H1 (cell line): ENCODE measurements at regions not wholly inside any gene's neighbourhood (a gene's known extent, or its start where the extent isn't known, plus 50 kb on each side); places are given as distances from the start of the nearest gene placed in this dataset.

Source experiments
- NANOG ChIP-seq: IDR thresholded peaks from 2 replicates; pipeline ENCODE4 v1.6.1; 2011; ENCODE audit warnings: low read length, low read depth, mild to moderate bottlenecking, inconsistent platforms; ENCODE audit not compliant: insufficient read depth, poor library complexity, severe bottlenecking
- POLR2A ChIP-seq, 2 experiments: IDR thresholded peaks; 1 replicate in 1 of 2; 2 replicates in 1 of 2; pipeline ENCODE4 v1.6.1; 2011; ENCODE audit warnings: low read depth in 2 of 2, low read length in 2 of 2, mild to moderate bottlenecking in 2 of 2; ENCODE audit errors: control extremely low read depth in 1 of 2

- no peak for TF ChIP-seq POLR2A (IDR thresholded peaks at IDR 0.05; ENCODE audit: control extremely low read depth in 1 of 2, low read depth in 2 of 2, low read length in 2 of 2)
- no peak for TF ChIP-seq NANOG
These were observed 182.3 kb downstream of the SPATA31D1 start for GRCh38 chr9:82170866-82171265.
